ENCODE measurements at regions not wholly inside any gene's neighbourhood (a gene's known extent, or its start where the extent isn't known, plus 50 kb on each side); places are given as distances from the start of the nearest gene placed in this dataset.

DNA sequence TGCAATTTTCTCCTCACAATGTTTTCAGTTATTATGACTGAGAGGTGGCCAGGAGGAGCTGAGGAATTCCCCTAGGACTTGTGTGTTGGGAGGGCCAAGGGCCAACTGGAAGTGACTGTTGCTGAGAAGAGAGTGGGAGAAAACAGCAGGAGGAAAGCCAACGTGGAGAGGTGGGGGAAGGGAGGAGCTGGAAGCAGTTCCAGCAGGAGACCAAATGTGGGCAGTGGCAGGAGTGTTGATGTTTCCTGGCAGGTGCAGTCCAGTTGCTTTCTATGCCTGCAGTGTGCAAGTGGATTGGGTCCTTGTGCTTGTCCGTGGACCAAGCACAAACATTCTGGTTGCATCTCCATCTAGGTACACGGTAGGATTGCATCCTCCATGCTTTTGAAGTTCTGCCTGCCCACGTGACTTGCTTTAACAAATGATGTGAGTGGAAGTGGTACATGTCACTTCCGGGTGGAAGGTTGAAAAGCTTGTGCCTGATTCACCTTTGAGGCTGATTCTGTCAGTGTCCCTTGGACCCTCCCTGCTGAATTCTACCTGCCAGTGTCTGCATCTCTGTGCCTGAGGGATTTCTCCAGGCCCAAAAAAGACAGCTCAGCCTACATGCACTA, 54.7 kb upstream of the CRHR1 start:
- DNase-seq, result peak; percentile 15

DNA sequence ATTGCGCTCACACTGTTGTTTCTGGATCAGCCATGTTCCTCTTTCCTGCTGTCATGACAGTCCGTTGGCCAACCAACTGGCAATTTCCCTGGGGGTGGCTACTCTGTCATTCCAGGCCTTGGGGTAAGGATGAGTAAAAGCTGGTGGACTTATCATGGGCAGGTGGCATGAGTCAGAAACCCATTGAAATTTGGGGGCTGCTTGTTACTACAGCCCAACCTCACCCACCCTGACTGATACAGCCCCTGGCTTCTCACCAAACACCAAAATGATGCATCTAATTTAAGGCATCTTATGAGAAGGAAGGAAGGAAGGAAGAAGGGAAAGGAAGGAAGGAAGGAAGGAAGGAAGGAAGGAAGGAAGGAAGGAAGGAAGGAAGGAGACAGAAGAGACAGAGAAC, 53.9 kb upstream of the CRHR1 start:
- DNase-seq, result no peak

DNA sequence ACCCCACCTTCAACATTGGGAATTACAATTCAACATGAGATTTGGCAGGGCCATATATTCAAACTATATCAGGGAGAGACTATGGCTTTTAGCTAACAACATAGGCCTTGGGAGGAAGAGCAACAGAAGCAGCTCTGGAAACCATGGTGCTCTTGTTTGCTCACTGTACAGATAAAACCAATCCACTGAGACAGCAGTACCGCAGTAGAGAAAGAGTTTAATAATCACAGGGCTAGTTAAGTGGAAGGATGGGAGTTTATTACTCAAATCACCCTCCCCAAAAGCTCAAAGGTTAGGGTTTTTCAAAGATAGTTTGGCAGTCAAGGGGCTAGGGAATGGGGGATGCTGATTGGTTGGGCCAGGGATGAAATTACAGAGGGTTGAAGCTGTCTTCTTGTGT, 52.7 kb upstream of the CRHR1 start:
- DNase-seq, result no peak

DNA sequence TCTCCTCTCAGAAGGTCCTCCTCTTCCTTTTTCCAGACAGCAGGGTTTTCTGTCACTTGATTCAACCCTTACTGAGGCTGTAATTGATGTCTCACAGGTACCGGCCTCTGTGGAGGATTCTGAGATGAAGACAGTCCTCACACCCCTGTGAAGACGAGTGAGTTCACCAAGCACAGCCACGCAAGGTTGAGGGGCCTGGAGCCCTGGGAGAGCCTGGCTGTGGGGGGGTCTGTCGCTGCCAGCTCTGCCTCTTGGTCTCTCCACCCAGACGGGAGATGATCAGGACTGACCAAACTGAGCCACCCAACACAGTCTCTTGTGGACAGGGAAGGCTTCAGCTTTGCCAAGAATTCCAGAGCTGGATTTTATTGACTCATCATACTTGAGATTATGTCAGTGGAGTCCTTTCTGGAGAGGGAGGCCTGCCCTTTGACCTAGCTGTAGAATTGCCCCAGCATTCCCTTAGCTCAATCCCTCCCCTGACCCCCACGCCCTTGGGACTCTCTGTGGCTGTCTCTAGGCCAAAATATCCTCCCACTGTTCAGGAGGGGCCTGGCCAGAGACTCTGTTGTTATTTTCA, 51.1 kb upstream of the CRHR1 start:
- no peak for DNase-seq

DNA sequence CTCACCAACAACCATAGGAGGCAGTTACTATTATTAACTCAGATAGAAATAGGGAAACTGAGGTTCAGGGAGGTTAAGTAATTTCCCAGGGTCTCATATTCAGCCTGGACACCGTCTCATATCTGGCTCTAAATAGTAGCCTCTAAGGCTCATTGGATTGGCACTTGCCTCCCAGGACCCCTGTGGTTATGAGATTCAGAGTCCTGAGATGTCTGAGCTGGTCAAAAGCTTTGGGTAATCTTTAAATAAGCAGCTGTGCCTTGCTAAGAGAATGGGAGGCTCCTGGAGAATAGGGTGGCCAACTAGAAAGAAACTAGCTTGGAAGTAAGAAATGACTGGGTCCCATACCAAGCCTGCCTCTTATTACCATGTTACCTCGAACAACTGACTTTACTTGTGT, 50.3 kb upstream of the CRHR1 start:
- DNase-seq, result no peak

Data from NCI-H2029 (cell line).